Neural crest cell (in vitro differentiated cells): ENCODE measurements at regions not wholly inside any gene's neighbourhood (a gene's known extent, or its start where the extent isn't known, plus 50 kb on each side); places are given as distances from the start of the nearest gene placed in this dataset.

Experiments used
- DNase-seq: peaks from one replicate; pipeline ENCODE4 v3.0.0; 2021; ENCODE audit warnings: low read depth, mixed read lengths, low spot score
- H3K27ac Mint-ChIP-seq: one replicate; pipeline ENCODE4 v1.8.0; 2021; ENCODE audit warnings: mild to moderate bottlenecking, mixed read lengths; ENCODE audit not compliant: unreplicated experiment
- H3K27me3 Mint-ChIP-seq: 2 replicates; pipeline ENCODE4 v1.8.0; 2021; ENCODE audit warnings: low read depth, mild to moderate bottlenecking, mixed read lengths
- H3K36me3 Mint-ChIP-seq: 2 replicates; pipeline ENCODE4 v1.8.0; 2021; ENCODE audit warnings: low read depth, mild to moderate bottlenecking, mixed read lengths
- H3K4me1 Mint-ChIP-seq: 2 replicates; pipeline ENCODE4 v1.8.0; 2021; ENCODE audit warnings: mixed read lengths
- H3K4me3 Mint-ChIP-seq: one replicate; pipeline ENCODE4 v1.8.0; 2021; ENCODE audit warnings: mild to moderate bottlenecking, mixed read lengths
- H3K9me3 Mint-ChIP-seq: 2 replicates; pipeline ENCODE4 v1.8.0; 2021; ENCODE audit warnings: mixed read lengths
- TF ChIP-seq, protein P1 (sequence below): fragments of 200-600 bp; sonication (generic); conservative IDR thresholded peaks from 2 replicates; pipeline ENCODE4 v1.5.0; 2021; ENCODE audit warnings: antibody characterized with exemption, mild to moderate bottlenecking

- H3K4me1 Mint-ChIP-seq: peaks cover 28% of the 10 kb centered on the region
- H3K4me3 Mint-ChIP-seq: no peak overlapping the region
These were observed 430.4 kb downstream of the HAPSTR1 start for GRCh38 chr16:9521749-9522370.

GRCh38 chr16:9522614-9523013 lies 431.2 kb downstream of the HAPSTR1 start:
- DNase-seq: no peak
- TF ChIP-seq, protein P1, sequence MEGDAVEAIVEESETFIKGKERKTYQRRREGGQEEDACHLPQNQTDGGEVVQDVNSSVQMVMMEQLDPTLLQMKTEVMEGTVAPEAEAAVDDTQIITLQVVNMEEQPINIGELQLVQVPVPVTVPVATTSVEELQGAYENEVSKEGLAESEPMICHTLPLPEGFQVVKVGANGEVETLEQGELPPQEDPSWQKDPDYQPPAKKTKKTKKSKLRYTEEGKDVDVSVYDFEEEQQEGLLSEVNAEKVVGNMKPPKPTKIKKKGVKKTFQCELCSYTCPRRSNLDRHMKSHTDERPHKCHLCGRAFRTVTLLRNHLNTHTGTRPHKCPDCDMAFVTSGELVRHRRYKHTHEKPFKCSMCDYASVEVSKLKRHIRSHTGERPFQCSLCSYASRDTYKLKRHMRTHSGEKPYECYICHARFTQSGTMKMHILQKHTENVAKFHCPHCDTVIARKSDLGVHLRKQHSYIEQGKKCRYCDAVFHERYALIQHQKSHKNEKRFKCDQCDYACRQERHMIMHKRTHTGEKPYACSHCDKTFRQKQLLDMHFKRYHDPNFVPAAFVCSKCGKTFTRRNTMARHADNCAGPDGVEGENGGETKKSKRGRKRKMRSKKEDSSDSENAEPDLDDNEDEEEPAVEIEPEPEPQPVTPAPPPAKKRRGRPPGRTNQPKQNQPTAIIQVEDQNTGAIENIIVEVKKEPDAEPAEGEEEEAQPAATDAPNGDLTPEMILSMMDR: no peak
- H3K27ac Mint-ChIP-seq: no peak overlapping the region
- H3K4me1 Mint-ChIP-seq: peaks cover 21% of the 10 kb centered on the region
- H3K36me3 Mint-ChIP-seq: no peaks in the 10 kb centered on the region
- peaks cover 2% of the 10 kb centered on the region for H3K9me3 Mint-ChIP-seq
- no peak overlapping the region for H3K4me3 Mint-ChIP-seq
- peaks cover 27% of the 10 kb centered on the region for H3K27me3 Mint-ChIP-seq

More at GRCh38 chr16:9521749-9522370, 430.4 kb downstream of the HAPSTR1 start:
- Mint-ChIP-seq H3K27ac (no peak overlapping the region), H3K36me3 (no peaks in the 10 kb centered on the region), H3K9me3 (peaks cover 2% of the 10 kb centered on the region), H3K27me3 (peaks cover 24% of the 10 kb centered on the region)
- TF ChIP-seq, protein P1: no peak
- no peak for DNase-seq

DNA sequence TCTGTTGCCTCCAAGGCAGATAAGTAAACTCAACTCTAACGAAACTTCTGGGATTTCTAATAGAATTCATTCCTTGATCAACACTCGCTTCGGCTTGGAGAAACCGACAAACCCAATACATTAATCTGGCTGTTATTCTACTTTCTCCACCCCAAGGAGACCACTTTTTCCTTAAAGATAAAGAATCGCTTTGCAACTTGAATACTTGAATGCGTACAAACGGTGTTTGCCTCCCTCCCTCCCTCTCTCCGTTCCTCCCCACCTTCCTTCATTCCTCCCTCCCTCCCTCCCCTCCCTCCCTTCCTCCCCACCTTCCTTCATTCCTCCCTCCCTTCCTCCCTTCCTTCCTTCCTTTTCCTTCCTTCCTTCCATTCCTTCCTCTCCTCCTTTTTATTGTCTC lies 432.6 kb downstream of the HAPSTR1 start:
- H3K9me3 Mint-ChIP-seq: peaks cover 2% of the 10 kb centered on the region

DNA sequence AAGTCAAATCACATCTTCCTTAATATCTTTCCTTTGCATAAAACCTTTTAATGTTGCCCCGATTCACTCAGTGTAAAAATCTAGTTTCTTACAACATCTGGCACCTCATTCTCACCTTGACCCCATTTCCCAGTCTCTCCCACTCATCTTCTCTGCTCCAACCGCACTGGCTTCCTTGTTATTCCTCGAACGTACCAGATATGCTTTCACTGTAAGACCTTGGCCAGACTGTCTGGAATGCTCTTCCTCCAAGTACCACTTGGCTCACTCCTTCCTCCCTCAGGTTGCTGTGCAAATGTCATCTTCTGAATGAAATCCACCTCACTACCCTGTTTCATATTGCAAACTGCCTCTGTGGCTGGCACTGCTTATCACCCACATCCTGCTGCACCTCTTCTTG lies 433.6 kb downstream of the HAPSTR1 start:
- peaks cover 13% of the 10 kb centered on the region for H3K4me1 Mint-ChIP-seq
- no peaks in the 10 kb centered on the region for H3K36me3 Mint-ChIP-seq
- H3K27ac Mint-ChIP-seq: no peak overlapping the region
- H3K27me3 Mint-ChIP-seq: peaks cover 39% of the 10 kb centered on the region
- TF ChIP-seq, protein P1: no peak
- no peak for DNase-seq
- H3K4me3 Mint-ChIP-seq: no peak overlapping the region
- H3K9me3 Mint-ChIP-seq: peaks cover 2% of the 10 kb centered on the region

More for the DNA sequence above, 432.6 kb downstream of the HAPSTR1 start:
- no peak for DNase-seq
- TF ChIP-seq, protein P1: no peak
- Mint-ChIP-seq H3K4me1 (peaks cover 13% of the 10 kb centered on the region), H3K4me3 (no peak overlapping the region), H3K36me3 (no peaks in the 10 kb centered on the region), H3K27ac (no peak overlapping the region), H3K27me3 (peaks cover 36% of the 10 kb centered on the region)

DNA sequence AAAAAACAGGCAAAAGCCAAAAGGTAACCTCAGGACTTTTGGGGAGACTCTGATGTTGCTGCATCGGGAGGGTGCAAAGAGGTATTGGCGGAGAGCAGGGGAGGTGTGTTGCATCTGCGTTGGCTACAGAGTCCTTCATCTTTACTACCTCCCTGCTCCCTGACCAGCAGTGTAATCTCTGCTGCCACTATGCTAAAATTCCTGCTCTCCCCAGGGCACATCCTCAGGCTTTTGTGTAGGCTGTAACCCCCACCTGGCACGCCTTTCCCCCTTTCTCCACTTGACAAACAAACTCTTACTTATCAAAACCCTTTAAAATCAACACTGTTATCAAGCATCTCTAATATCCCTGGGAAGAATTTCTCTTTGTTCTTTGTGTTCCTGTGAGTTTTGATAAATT lies 435.3 kb downstream of the HAPSTR1 start:
- no peak overlapping the region for H3K27ac Mint-ChIP-seq
- no peak overlapping the region for H3K4me3 Mint-ChIP-seq

More for the DNA sequence above, 435.3 kb downstream of the HAPSTR1 start:
- H3K9me3 Mint-ChIP-seq: peaks cover 2% of the 10 kb centered on the region
- peaks cover 11% of the 10 kb centered on the region for H3K4me1 Mint-ChIP-seq
- no peak for DNase-seq
- TF ChIP-seq, protein P1: no peak
- no peaks in the 10 kb centered on the region for H3K36me3 Mint-ChIP-seq
- H3K27me3 Mint-ChIP-seq: peaks cover 39% of the 10 kb centered on the region
